Neural progenitor cell (in vitro differentiated cells): ENCODE measurements at regions not wholly inside any gene's neighbourhood (a gene's known extent, or its start where the extent isn't known, plus 50 kb on each side); places are given as distances from the start of the nearest gene placed in this dataset.

Experiments
- DNase-seq: peaks from one replicate; pipeline ENCODE4 v3.0.0-alpha.2; 2016; ENCODE audit warnings: low spot score
- H2AFZ ChIP-seq: fragments of 200-600 bp; sonication (generic); replicated peaks from 2 replicates; pipeline ENCODE4 v1.6.1; 2016; ENCODE audit warnings: antibody characterized with exemption
- H3F3A ChIP-seq: fragments of 200-600 bp; sonication (generic); 2 replicates; pipeline ENCODE4 v1.6.1; 2016; ENCODE audit warnings: antibody characterized with exemption, low read depth
- H3K27ac ChIP-seq: fragments of 200-600 bp; sonication (generic); 2 replicates; pipeline ENCODE4 v1.5.1; 2016; ENCODE audit warnings: mild to moderate bottlenecking
- H3K27me3 ChIP-seq: fragments of 200-600 bp; sonication (generic); 2 replicates; pipeline ENCODE4 v1.6.1; 2016; ENCODE audit warnings: mild to moderate bottlenecking, moderate library complexity
- H3K36me3 ChIP-seq: fragments of 200-600 bp; sonication (generic); 2 replicates; pipeline ENCODE4 v1.5.1; 2016
- H3K4me1 ChIP-seq: fragments of 200-600 bp; sonication (generic); 2 replicates; pipeline ENCODE4 v1.6.1; 2016; ENCODE audit warnings: mixed run types
- H3K4me2 ChIP-seq: fragments of 200-600 bp; sonication (generic); 2 replicates; pipeline ENCODE4 v1.6.1; 2016
- H3K4me3 ChIP-seq: fragments of 200-600 bp; sonication (generic); 2 replicates; pipeline ENCODE4 v1.5.1; 2016
- H3K79me2 ChIP-seq: fragments of 200-600 bp; sonication (generic); 2 replicates; pipeline ENCODE4 v1.6.1; 2016; ENCODE audit warnings: low read depth
- H3K9ac ChIP-seq: fragments of 200-600 bp; sonication (generic); 2 replicates; pipeline ENCODE4 v1.6.1; 2016
- H3K9me3 ChIP-seq: fragments of 200-600 bp; sonication (generic); 2 replicates; pipeline ENCODE4 v1.5.1; 2016; ENCODE audit warnings: low read depth
- H4K20me1 ChIP-seq: fragments of 200-600 bp; sonication (generic); 2 replicates; pipeline ENCODE4 v1.6.1; 2016; ENCODE audit warnings: low read depth
- H3K27ac Mint-ChIP-seq: 3 replicates; pipeline ENCODE4 v1.8.0; 2021; ENCODE audit warnings: mixed read lengths
- H3K27me3 Mint-ChIP-seq: 2 replicates; pipeline ENCODE4 v1.8.0; 2022; ENCODE audit warnings: low read depth, mild to moderate bottlenecking, inconsistent platforms, moderate library complexity, mixed read lengths; ENCODE audit not compliant: insufficient read depth
- H3K36me3 Mint-ChIP-seq: 3 replicates; pipeline ENCODE4 v1.8.0; 2021; ENCODE audit warnings: mixed read lengths
- H3K4me1 Mint-ChIP-seq: 3 replicates; pipeline ENCODE4 v1.8.0; 2021; ENCODE audit warnings: mixed read lengths
- H3K4me3 Mint-ChIP-seq: 3 replicates; pipeline ENCODE4 v1.8.0; 2021; ENCODE audit warnings: mild to moderate bottlenecking, moderate library complexity, mixed read lengths
- H3K9me3 Mint-ChIP-seq: 3 replicates; pipeline ENCODE4 v1.8.0; 2020; ENCODE audit warnings: mixed read lengths
- CTCF ChIP-seq: fragments of 200-600 bp; sonication (generic); IDR thresholded peaks from 2 replicates; pipeline ENCODE4 v1.5.1; 2017; ENCODE audit warnings: antibody characterized with exemption, mild to moderate bottlenecking
- EZH2 ChIP-seq: fragments of 200-600 bp; sonication (generic); IDR thresholded peaks from 2 replicates; pipeline ENCODE4 v1.6.1; 2017; ENCODE audit warnings: antibody characterized with exemption, mild to moderate bottlenecking, moderate library complexity
- EZH2phosphoT487 ChIP-seq: fragments of 200-600 bp; sonication (generic); IDR thresholded peaks from 2 replicates; pipeline ENCODE4 v1.6.1; 2017; ENCODE audit warnings: antibody characterized with exemption

GRCh38 chr1:166270476-166271150 lies 103.8 kb upstream of the FAM78B start:
- Histone ChIP-seq H3K4me2 (peak overlapping the region; percentile 43), H3K9me3 (no peaks in the 10 kb centered on the region), H2AFZ (no peak overlapping the region), H3K4me1 (peaks cover 33% of the 10 kb centered on the region), H3K9ac (no peak overlapping the region), H3K79me2 (no peaks in the 10 kb centered on the region), H3K4me3 (no peak overlapping the region), H3K27ac (no peak overlapping the region), H3K27me3 (no peaks in the 10 kb centered on the region), H3K36me3 (no peaks in the 10 kb centered on the region), H4K20me1 (no peaks in the 10 kb centered on the region), H3F3A (peaks cover 5% of the 10 kb centered on the region)
- Mint-ChIP-seq H3K36me3 (no peaks in the 10 kb centered on the region), H3K9me3 (no peaks in the 10 kb centered on the region), H3K4me3 (no peak overlapping the region), H3K4me1 (peaks cover 29% of the 10 kb centered on the region), H3K27me3 (no peaks in the 10 kb centered on the region), H3K27ac (no peak overlapping the region)
- no peak for TF ChIP-seq CTCF
- no peak for TF ChIP-seq EZH2phosphoT487
- no peak for TF ChIP-seq EZH2
- no peak for DNase-seq

- Histone ChIP-seq H4K20me1 (no peaks in the 10 kb centered on the region), H3K36me3 (no peaks in the 10 kb centered on the region), H3K27ac (no peak overlapping the region), H3K4me3 (no peak overlapping the region), H3K27me3 (no peaks in the 10 kb centered on the region), H2AFZ (no peak overlapping the region), H3K4me2 (peak overlapping the region; percentile 43), H3K4me1 (peaks cover 33% of the 10 kb centered on the region), H3F3A (peaks cover 5% of the 10 kb centered on the region), H3K9me3 (no peaks in the 10 kb centered on the region), H3K9ac (no peak overlapping the region), H3K79me2 (no peaks in the 10 kb centered on the region)
- Mint-ChIP-seq H3K9me3 (peaks cover under 1% of the 10 kb centered on the region), H3K36me3 (no peaks in the 10 kb centered on the region), H3K27me3 (no peaks in the 10 kb centered on the region), H3K27ac (no peak overlapping the region), H3K4me1 (peaks cover 29% of the 10 kb centered on the region), H3K4me3 (no peak overlapping the region)
- no peak for TF ChIP-seq EZH2phosphoT487
- TF ChIP-seq EZH2, result no peak
- no peak for TF ChIP-seq CTCF
- no peak for DNase-seq
These were observed 104.3 kb upstream of the FAM78B start for GRCh38 chr1:166271151-166271538.

GRCh38 chr1:166272155-166272554 lies 105.4 kb upstream of the FAM78B start:
- H3K36me3 Mint-ChIP-seq, result no peaks in the 10 kb centered on the region
- Histone ChIP-seq H3K36me3 (no peaks in the 10 kb centered on the region), H3K27ac (no peak overlapping the region), H3K9ac (no peak overlapping the region), H3K4me3 (no peak overlapping the region), H3K4me1 (peaks cover 33% of the 10 kb centered on the region), H3K4me2 (peak overlapping the region; percentile 43), H3K9me3 (no peaks in the 10 kb centered on the region), H2AFZ (no peak overlapping the region), H4K20me1 (no peaks in the 10 kb centered on the region), H3F3A (peaks cover 5% of the 10 kb centered on the region), H3K79me2 (no peaks in the 10 kb centered on the region), H3K27me3 (no peaks in the 10 kb centered on the region)
- no peak overlapping the region for H3K4me3 Mint-ChIP-seq
- DNase-seq, result no peak
- no peak for TF ChIP-seq EZH2
- no peak for TF ChIP-seq EZH2phosphoT487
- TF ChIP-seq CTCF, result no peak
- no peaks in the 10 kb centered on the region for H3K27me3 Mint-ChIP-seq
- no peak overlapping the region for H3K27ac Mint-ChIP-seq
- peaks cover 29% of the 10 kb centered on the region for H3K4me1 Mint-ChIP-seq
- peaks cover 5% of the 10 kb centered on the region for H3K9me3 Mint-ChIP-seq
